HepG2 (cell line): ENCODE measurements at regions not wholly inside any gene's neighbourhood (a gene's known extent, or its start where the extent isn't known, plus 50 kb on each side); places are given as distances from the start of the nearest gene placed in this dataset.

Experiments used
- ATAC-seq: fragments of 200-7000 bp; cut with Tn5 transposase; 3 replicates; pipeline ENCODE4 v1.9.1; 2020; ENCODE audit warnings: mild to moderate bottlenecking, moderate library complexity
- BruUV-seq: library from RNA; stranded (reverse); fragments of 400-500 nt; replicated peaks from 2 replicates; lab custom pipeline; 2021; lab: Mats Ljungman, UMichigan
- CTCF ChIA-PET: fragments of 300-600 bp; formaldehyde crosslinking; extraction: SDS; loops from one replicate; lab custom pipeline; 2021; ENCODE audit warnings: low total read pairs, inconsistent platforms, low intra/inter-chr PET ratio; lab: Yijun Ruan, JAX
- POLR2A ChIA-PET: fragments of 350-600 bp; sonication (Branson Sonifier 250); formaldehyde crosslinking; loops from one replicate; lab custom pipeline; 2020; ENCODE audit warnings: antibody characterized with exemption, inconsistent platforms; lab: Yijun Ruan, JAX
- DNase-seq: peaks from one replicate; pipeline ENCODE4 v3.0.0-alpha.2; 2015; ENCODE audit warnings: low spot score
- FAIRE-seq: peaks from 3 replicates; lab custom pipeline; 2011; peaks lifted over from hg19 to GRCh38; lab: Jason Lieb, UNC
- H2AFZ ChIP-seq: one replicate; pipeline ENCODE4 v1.6.1; 2011; ENCODE audit warnings: low read length, inconsistent platforms
- H3K27ac ChIP-seq: fragments of 300-600 bp; 3 replicates; pipeline ENCODE4 v1.8.0; 2011; ENCODE audit warnings: mixed run types, mild to moderate bottlenecking, mixed read lengths, low read length, inconsistent platforms; ENCODE audit not compliant: insufficient read depth; ENCODE audit errors: extremely low read length
- H3K27me3 ChIP-seq, 2 experiments: fragments of 200-600 bp in 1 of 2; 2 replicates in 1 of 2; 3 replicates in 1 of 2; pipeline versions ENCODE4 v1.6.0 to v1.8.0; 2011; ENCODE audit warnings: low read length in 2 of 2, mild to moderate bottlenecking in 2 of 2, moderate library complexity in 2 of 2, inconsistent platforms in 1 of 2; ENCODE audit not compliant: insufficient read depth in 2 of 2, control insufficient read depth in 1 of 2
- H3K36me3 ChIP-seq, 2 experiments: fragments of 200-600 bp in 1 of 2; replicated peaks in 1 of 2; 2 replicates in 1 of 2; 3 replicates in 1 of 2; pipeline versions ENCODE4 v1.5.1 to v1.8.0; 2011; ENCODE audit warnings: low read length in 2 of 2, inconsistent platforms in 1 of 2; ENCODE audit not compliant: insufficient read depth in 2 of 2, control insufficient read depth in 1 of 2
- H3K4me1 ChIP-seq: 2 replicates; pipeline ENCODE4 v1.5.1; 2012; ENCODE audit warnings: low read length, inconsistent platforms; ENCODE audit not compliant: insufficient read depth
- H3K4me2 ChIP-seq: 2 replicates; pipeline ENCODE4 v1.6.0; 2011; ENCODE audit warnings: low read depth, low read length, inconsistent platforms
- H3K4me3 ChIP-seq, 3 experiments: fragments of 200-600 bp in 1 of 3; sonication (generic), shearing (Covaris generic) in 1 of 3; replicated peaks in 1 of 3; 2 replicates each; pipeline ENCODE4 v1.5.1; 2011 to 2016; ENCODE audit warnings: low read length in 3 of 3, inconsistent platforms in 2 of 3, low read depth in 2 of 3, mild to moderate bottlenecking in 2 of 3, control low read depth in 1 of 3, mixed read lengths in 1 of 3; ENCODE audit not compliant: insufficient read depth in 1 of 3
- H3K79me2 ChIP-seq: one replicate; pipeline ENCODE4 v1.6.1; 2011; ENCODE audit warnings: low read length, inconsistent platforms; ENCODE audit not compliant: insufficient read depth
- H3K9ac ChIP-seq: 2 replicates; pipeline ENCODE4 v1.6.0; 2011; ENCODE audit warnings: mild to moderate bottlenecking, low read depth, low read length, inconsistent platforms; ENCODE audit not compliant: insufficient read depth
- H3K9me3 ChIP-seq: 2 replicates; pipeline ENCODE4 v1.5.1; 2012; ENCODE audit warnings: mild to moderate bottlenecking, low read length
- H4K20me1 ChIP-seq: 2 replicates; pipeline ENCODE4 v1.6.0; 2011; ENCODE audit warnings: inconsistent platforms, mild to moderate bottlenecking, low read length, moderate library complexity; ENCODE audit not compliant: insufficient read depth
- CHCHD3 ChIP-seq: sonication (generic); formaldehyde crosslinking; IDR thresholded peaks from 2 replicates; pipeline ENCODE4 v1.8.0; 2022; ENCODE audit warnings: mild to moderate bottlenecking, missing genetic modification reagents, moderate library complexity
- NFAT5 ChIP-seq: sonication (generic); formaldehyde crosslinking; IDR thresholded peaks from 2 replicates; pipeline ENCODE4 v1.4.0; 2020; ENCODE audit warnings: missing genetic modification reagents
- NONO ChIP-seq, 2 experiments: fragments of 450-650 bp in 1 of 2; sonication (generic) in 1 of 2; formaldehyde crosslinking in 1 of 2; IDR thresholded peaks in 1 of 2; conservative IDR thresholded peaks in 1 of 2; 2 replicates each; pipeline versions ENCODE4 v1.6.1 to v1.8.0; 2017 to 2022; ENCODE audit warnings: mild to moderate bottlenecking in 1 of 2, missing genetic modification reagents in 1 of 2, moderate library complexity in 1 of 2
- TBL1XR1 ChIP-seq: fragments of 150-350 bp; IDR thresholded peaks from 2 replicates; pipeline ENCODE4 v1.6.1; 2014; ENCODE audit warnings: borderline replicate concordance, low read length; ENCODE audit not compliant: partially characterized antibody
- whole genome bisulfite sequencing: methylation state at CpG from one replicate; pipeline ENCODE4 v1.1.6; 2017; ENCODE audit warnings: low lambda C conversion rate; 5-methylcytosine and 5-hydroxymethylcytosine counted together
- in situ Hi-C: cut with HindIII; loops from 2 replicates; pipeline ENCODE4 v1.10.0; 2017; ENCODE audit warnings: low pct_unique_long_range_greater_than_20kb; ENCODE audit not compliant: extremely low pct_ligation_motif_present
- intact Hi-C: fragments of 100-400 bp; cut with micrococcal nuclease; formaldehyde crosslinking; loops from one replicate; pipeline ENCODE4 v1.10.0; 2022; ENCODE audit not compliant: unreplicated experiment

- intact Hi-C loops, result no loop called here
- in situ Hi-C loops, result no loop called here
- FAIRE-seq (no peak), ATAC-seq (no peak)
- Histone ChIP-seq H2AFZ (no peak overlapping the region), H3K27ac (no peak overlapping the region), H3K4me1 (no peaks in the 10 kb centered on the region), H3K4me3 (no peak overlapping the region), H3K27me3 (no peaks in the 10 kb centered on the region), H3K9ac (no peak overlapping the region), H3K79me2 (no peaks in the 10 kb centered on the region), H4K20me1 (no peaks in the 10 kb centered on the region), H3K36me3 (no peaks in the 10 kb centered on the region)
- ChIA-PET POLR2A (no interaction called here), CTCF (no interaction called here)
- WGBS, result 2% methylated on average over 1 of the region's 1 CpG
- no TSS peak for BruUV-seq
- no peak for TF ChIP-seq NONO (IDR thresholded peaks at IDR 0.05)
- no peak for TF ChIP-seq NONO (CRISPR knock-in tag; conservative IDR thresholded peaks at IDR 0.05)
- no peak for TF ChIP-seq CHCHD3 (CRISPR knock-in tag)
- TF ChIP-seq NFAT5 (CRISPR knock-in tag), result no peak
- TF ChIP-seq TBL1XR1, result no peak
- TF ChIP-seq, all 625 proteins: peak for 0
- no peak overlapping the region for H3K4me2 ChIP-seq
- DNase-seq, result no peak
- H3K9me3 ChIP-seq, result peaks cover 33% of the 10 kb centered on the region
These were observed 1352.2 kb upstream of the PRR20A start for GRCh38 chr13:55788548-55788947.
